Right lung (tissue), 2 donors: ENCODE measurements at regions not wholly inside any gene's neighbourhood (a gene's known extent, or its start where the extent isn't known, plus 50 kb on each side); places are given as distances from the start of the nearest gene placed in this dataset.
"Not testable (repeated sequence)": the region's sequence is repeated elsewhere in the genome, so short reads cannot be mapped to it uniquely, and the experiment has no call there.

Experiments used
- DNase-seq, 2 donors: peaks; one replicate each; pipeline ENCODE4 v3.0.0-alpha.2; 2013

GRCh38 chr2:87409601-87410000 is 338.3 kb upstream of the PLGLB2 start:
- not testable (repeated sequence) for DNase-seq

- not testable (repeated sequence) for DNase-seq
Measured at GRCh38 chr2:87410371-87410770, 337.5 kb upstream of the PLGLB2 start.

GRCh38 chr2:87412036-87412820 is 335.7 kb upstream of the PLGLB2 start:
- DNase-seq: not testable (repeated sequence)

GRCh38 chr2:87414331-87414730 is 333.6 kb upstream of the PLGLB2 start:
- DNase-seq: not testable (repeated sequence)

GRCh38 chr2:87414795-87415570 is 332.9 kb upstream of the PLGLB2 start:
- DNase-seq: not testable (repeated sequence)

GRCh38 chr2:87415586-87416265 is 332.2 kb upstream of the PLGLB2 start:
- not testable (repeated sequence) for DNase-seq

GRCh38 chr2:87416266-87416592 is 331.7 kb upstream of the PLGLB2 start:
- DNase-seq: not testable (repeated sequence)

GRCh38 chr2:87417147-87417546 is 330.7 kb upstream of the PLGLB2 start:
- not testable (repeated sequence) for DNase-seq

- not testable (repeated sequence) for DNase-seq
Measured at GRCh38 chr2:87417742-87418567, 329.9 kb upstream of the PLGLB2 start.

GRCh38 chr2:87418823-87419822 is 328.8 kb upstream of the PLGLB2 start:
- not testable (repeated sequence) for DNase-seq

- not testable (repeated sequence) for DNase-seq
Measured at GRCh38 chr2:87419980-87420379, 327.9 kb upstream of the PLGLB2 start.

GRCh38 chr2:87420954-87421353 is 326.9 kb upstream of the PLGLB2 start:
- not testable (repeated sequence) for DNase-seq

- not testable (repeated sequence) for DNase-seq
Measured at GRCh38 chr2:87423796-87424762, 323.8 kb upstream of the PLGLB2 start.

GRCh38 chr2:87424763-87425154 is 323.1 kb upstream of the PLGLB2 start:
- DNase-seq: not testable (repeated sequence)

GRCh38 chr2:87425191-87425590 is 322.7 kb upstream of the PLGLB2 start:
- DNase-seq: not testable (repeated sequence)

GRCh38 chr2:87425717-87426116 is 322.2 kb upstream of the PLGLB2 start:
- not testable (repeated sequence) for DNase-seq

- not testable (repeated sequence) for DNase-seq
Measured at GRCh38 chr2:87428452-87429130, 319.3 kb upstream of the PLGLB2 start.
